T47D (cell line): ENCODE measurements at regions not wholly inside any gene's neighbourhood (a gene's known extent, or its start where the extent isn't known, plus 50 kb on each side); places are given as distances from the start of the nearest gene placed in this dataset.

Source experiments
- DNase-seq, 2 experiments: peaks; one replicate each; pipeline versions ENCODE4 v3.0.0 to v3.0.0-alpha.2; 2011 to 2012; ENCODE audit warnings: low read depth in 1 of 2, low spot score in 1 of 2
- JUND ChIP-seq: IDR thresholded peaks from 2 replicates; pipeline ENCODE4 v1.6.1; 2012; ENCODE audit warnings: low read depth
- in situ Hi-C: cut with HindIII; loops from 2 replicates; pipeline ENCODE4 v1.10.0; 2016; ENCODE audit warnings: low sequenced_read_pairs, low pct_unique_long_range_greater_than_20kb

- in situ Hi-C loops = no loop called here
- no peak for TF ChIP-seq JUND
Measured at GRCh38 chr3:72017311-72017710, 232.4 kb upstream of the PROK2 start.

GRCh38 chr3:72015463-72015862 is 230.5 kb upstream of the PROK2 start:
- in situ Hi-C loops = no loop called here
- no peak for TF ChIP-seq JUND
- no peak for DNase-seq

More at GRCh38 chr3:72017311-72017710, 232.4 kb upstream of the PROK2 start:
- DNase-seq = no peak

- DNase-seq = no peak
- TF ChIP-seq JUND = no peak
- in situ Hi-C loops = no loop called here
Measured at GRCh38 chr3:72013084-72013483, 228.1 kb upstream of the PROK2 start.

- no peak for TF ChIP-seq JUND
- in situ Hi-C loops = no loop called here
- no peak for DNase-seq
Measured at GRCh38 chr3:72012363-72012762, 227.4 kb upstream of the PROK2 start.

GRCh38 chr3:72011485-72011884 is 226.5 kb upstream of the PROK2 start:
- no peak for TF ChIP-seq JUND
- no peak for DNase-seq
- in situ Hi-C loops = no loop called here

GRCh38 chr3:72009851-72010443 is 225.0 kb upstream of the PROK2 start:
- DNase-seq = no peak
- in situ Hi-C loops = no loop called here
- no peak for TF ChIP-seq JUND

- TF ChIP-seq JUND = no peak
- in situ Hi-C loops = no loop called here
- no peak for DNase-seq
Measured at GRCh38 chr3:72008226-72008996, 223.5 kb upstream of the PROK2 start.

GRCh38 chr3:72006631-72007556 is 221.9 kb upstream of the PROK2 start:
- in situ Hi-C loops = no loop called here
- no peak for DNase-seq

GRCh38 chr3:72004749-72005292 is 219.9 kb upstream of the PROK2 start:
- in situ Hi-C loops = no loop called here
- no peak for TF ChIP-seq JUND
- DNase-seq = no peak

More at GRCh38 chr3:72006631-72007556, 221.9 kb upstream of the PROK2 start:
- TF ChIP-seq JUND = no peak

GRCh38 chr3:72003936-72004335 is 219.0 kb upstream of the PROK2 start:
- DNase-seq = no peak
- no peak for TF ChIP-seq JUND
- in situ Hi-C loops = no loop called here

- no peak for DNase-seq
- no peak for TF ChIP-seq JUND
- in situ Hi-C loops = no loop called here
Measured at GRCh38 chr3:72001758-72002157, 216.8 kb upstream of the PROK2 start.

- TF ChIP-seq JUND = no peak
- in situ Hi-C loops = no loop called here
Measured at GRCh38 chr3:71998995-71999673, 214.2 kb upstream of the PROK2 start.

More at GRCh38 chr3:71998995-71999673, 214.2 kb upstream of the PROK2 start:
- DNase-seq = no peak
